ENCODE measurements at regions not wholly inside any gene's neighbourhood (a gene's known extent, or its start where the extent isn't known, plus 50 kb on each side); places are given as distances from the start of the nearest gene placed in this dataset.

GRCh38 chr12:87165733-87166375, 863.3 kb downstream of the C12orf50 start:
- intact Hi-C loops (cut with DNase I, micrococcal nuclease), result no loop called here
- ATAC-seq, result no peak
- no peak for DNase-seq

- no peak for DNase-seq
- ATAC-seq, result no peak
- intact Hi-C loops (cut with DNase I, micrococcal nuclease), result no loop called here
Observed at GRCh38 chr12:87163122-87163521, 866.1 kb downstream of the C12orf50 start.

DNA sequence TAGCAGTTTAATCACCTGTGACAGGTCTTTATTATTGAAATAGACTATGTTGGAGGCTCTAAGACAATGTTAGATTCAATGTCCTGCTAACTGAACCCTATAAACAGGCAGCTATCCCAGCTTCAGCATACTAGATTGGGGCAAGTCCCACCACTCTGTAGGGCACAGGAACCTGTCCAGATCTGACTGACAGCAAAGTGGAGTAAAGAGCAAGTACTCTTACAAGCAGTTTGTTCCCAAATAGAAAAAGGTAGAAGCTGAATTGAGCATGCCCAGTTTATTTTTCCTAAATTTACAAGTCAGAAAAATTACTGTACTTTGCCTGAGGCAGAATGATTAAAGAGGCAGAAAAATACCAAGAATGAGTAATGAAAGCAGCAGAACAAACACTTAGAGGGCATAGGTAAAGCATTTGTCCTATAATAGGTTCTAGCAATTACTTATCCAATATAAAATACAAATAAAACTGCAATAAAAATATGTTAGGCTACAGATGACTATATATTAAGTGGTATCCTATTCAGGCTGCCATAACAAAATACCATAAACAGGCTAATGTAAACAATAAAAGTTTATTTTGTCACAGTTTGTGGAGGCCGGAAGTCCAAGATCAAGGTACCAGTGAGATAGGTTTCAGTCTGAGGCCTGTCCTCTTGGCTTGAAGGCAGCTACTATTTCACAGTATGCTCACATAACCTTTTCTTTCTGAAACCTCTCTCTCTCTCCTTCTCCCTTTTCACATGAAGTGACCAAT, 868.2 kb downstream of the C12orf50 start:
- intact Hi-C loops (cut with DNase I, micrococcal nuclease), result no loop called here
- ATAC-seq (no peak), DNase-seq (no peak)

DNA sequence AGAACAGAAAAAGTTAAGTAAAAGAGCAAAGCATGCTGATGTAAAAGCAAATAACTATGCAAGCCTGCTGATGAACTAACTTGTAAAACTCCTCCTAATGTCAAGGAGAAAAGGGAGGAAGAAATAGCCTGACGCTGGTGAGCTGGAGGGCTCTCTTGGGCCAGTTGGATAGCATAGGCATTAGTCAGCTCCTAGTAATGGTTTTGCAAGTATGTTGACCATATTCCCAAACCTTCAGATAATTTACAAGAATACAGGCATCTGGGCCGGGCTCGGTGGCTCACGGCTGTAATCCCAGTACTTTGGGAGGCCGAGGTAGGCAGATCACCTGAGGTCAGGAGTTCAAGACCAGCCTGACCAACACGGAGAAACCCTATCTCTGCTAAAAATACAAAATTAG, 871.4 kb downstream of the C12orf50 start:
- ATAC-seq (no peak), DNase-seq (no peak)
- intact Hi-C loops (cut with DNase I, micrococcal nuclease), result no loop called here

DNA sequence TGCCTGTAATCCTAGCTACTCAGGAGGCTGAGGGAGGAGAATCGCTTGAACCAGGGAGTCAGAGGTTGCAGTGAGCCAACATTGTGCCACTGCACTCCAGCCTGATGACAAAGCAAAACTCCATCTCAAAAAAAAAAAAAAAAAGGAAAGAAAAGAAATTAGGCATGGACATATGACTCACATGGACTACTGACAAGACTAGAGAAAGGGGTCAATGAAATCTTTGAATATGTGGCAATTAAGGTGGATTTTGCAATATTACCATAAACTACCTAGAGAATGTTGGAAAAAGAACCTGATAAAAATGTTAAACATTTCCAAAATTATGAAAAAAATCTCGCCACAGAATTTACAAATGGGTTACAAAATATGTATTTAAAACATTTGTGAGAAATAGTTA, 873.6 kb downstream of the C12orf50 start:
- no peak for DNase-seq
- intact Hi-C loops (cut with DNase I, micrococcal nuclease), result no loop called here
- no peak for ATAC-seq

- intact Hi-C loops (cut with DNase I, micrococcal nuclease), result no loop called here
- no peak for ATAC-seq
- DNase-seq, result no peak
Observed at GRCh38 chr12:87152841-87153528, 876.2 kb downstream of the C12orf50 start.

DNA sequence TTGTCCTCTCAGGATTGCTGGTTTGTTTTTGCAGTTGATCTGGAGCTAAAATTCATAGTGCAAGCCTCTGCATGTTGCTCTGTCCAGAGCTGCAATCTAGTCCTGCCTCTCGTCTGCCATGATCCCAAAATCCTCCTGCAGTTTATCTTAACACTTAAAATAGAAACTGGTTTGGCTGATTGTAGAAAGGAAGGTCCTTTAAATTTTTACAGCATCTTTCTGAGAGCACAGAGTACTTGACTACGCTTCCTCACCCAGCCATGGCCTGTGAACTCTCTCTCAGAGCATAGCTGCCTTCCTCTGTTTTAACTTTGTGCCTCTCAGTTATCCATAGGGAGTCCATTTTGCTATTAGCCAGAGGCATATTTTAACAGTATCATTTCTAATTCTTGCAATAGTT, 877.1 kb downstream of the C12orf50 start:
- intact Hi-C loops (cut with DNase I, micrococcal nuclease), result no loop called here
- DNase-seq (no peak), ATAC-seq (no peak)

GRCh38 chr12:87150969-87151662, 878.1 kb downstream of the C12orf50 start:
- intact Hi-C loops (cut with DNase I, micrococcal nuclease), result no loop called here
- no peak for ATAC-seq

DNA sequence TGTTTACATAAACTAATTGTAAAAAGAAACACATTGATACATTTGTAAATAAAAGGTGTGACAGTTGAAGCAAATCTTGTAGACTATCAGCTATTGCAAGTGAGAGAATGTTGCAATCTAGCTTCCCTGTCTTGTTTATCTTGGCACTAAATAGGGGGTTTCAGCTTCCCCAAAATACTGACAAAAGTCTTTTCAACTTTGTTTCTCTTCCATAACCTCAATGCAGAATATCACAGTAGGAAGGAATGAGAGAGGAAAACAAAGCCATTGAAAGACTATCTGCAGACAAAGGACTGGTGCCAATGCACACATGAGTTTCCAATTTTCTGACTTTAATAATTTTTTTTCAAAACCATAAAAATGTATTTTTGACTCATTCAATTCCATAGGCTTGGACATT, 886.2 kb upstream of the MGAT4C start:
- no peak for DNase-seq
- intact Hi-C loops (cut with DNase I, micrococcal nuclease), result no loop called here
- no peak for ATAC-seq

More at GRCh38 chr12:87150969-87151662, 878.1 kb downstream of the C12orf50 start:
- no peak for DNase-seq

DNA sequence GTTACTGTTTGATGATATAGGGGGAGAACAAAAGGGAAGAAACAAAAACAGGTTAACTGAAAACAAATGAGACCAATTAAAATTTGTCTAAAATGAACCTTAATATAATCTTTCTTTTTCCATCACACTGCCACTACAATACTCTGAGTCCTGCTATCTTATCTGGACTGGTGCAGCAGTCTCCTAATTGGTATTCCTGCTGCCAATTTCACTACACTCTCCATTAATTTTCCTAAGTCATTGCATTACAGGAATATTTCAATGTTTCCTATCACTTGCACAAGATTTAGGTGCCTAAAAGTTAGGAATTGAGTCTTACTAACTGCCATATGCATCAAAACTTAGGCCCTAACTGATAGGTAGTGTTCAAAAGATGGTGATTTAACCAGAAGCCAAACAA, 884.9 kb upstream of the MGAT4C start:
- DNase-seq (no peak), ATAC-seq (no peak)
- intact Hi-C loops (cut with DNase I, micrococcal nuclease), result no loop called here

- DNase-seq (no peak), ATAC-seq (no peak)
- intact Hi-C loops (cut with DNase I, micrococcal nuclease), result no loop called here
Observed at GRCh38 chr12:87140262-87140661, 884.1 kb upstream of the MGAT4C start.

DNA sequence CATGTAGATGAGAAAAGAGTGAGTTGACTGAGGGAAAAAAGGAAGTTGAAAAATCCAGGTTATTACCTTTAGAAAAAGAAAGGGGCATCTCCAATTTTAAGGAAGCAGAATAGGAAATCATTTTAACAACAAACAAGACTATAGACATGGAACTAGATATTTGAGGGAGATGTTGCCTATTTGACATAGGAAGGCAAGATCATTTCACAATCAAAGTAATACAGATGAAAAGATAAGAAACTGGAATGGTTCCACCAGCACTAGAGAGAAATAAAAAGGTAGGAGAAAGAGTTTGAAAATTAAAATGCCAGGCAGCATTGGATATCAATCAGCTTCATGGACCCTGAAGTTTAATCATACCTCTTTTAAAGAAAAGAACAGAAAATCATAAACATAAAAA, 881.0 kb upstream of the MGAT4C start:
- intact Hi-C loops (cut with DNase I, micrococcal nuclease), result no loop called here
- ATAC-seq (no peak), DNase-seq (no peak)

DNA sequence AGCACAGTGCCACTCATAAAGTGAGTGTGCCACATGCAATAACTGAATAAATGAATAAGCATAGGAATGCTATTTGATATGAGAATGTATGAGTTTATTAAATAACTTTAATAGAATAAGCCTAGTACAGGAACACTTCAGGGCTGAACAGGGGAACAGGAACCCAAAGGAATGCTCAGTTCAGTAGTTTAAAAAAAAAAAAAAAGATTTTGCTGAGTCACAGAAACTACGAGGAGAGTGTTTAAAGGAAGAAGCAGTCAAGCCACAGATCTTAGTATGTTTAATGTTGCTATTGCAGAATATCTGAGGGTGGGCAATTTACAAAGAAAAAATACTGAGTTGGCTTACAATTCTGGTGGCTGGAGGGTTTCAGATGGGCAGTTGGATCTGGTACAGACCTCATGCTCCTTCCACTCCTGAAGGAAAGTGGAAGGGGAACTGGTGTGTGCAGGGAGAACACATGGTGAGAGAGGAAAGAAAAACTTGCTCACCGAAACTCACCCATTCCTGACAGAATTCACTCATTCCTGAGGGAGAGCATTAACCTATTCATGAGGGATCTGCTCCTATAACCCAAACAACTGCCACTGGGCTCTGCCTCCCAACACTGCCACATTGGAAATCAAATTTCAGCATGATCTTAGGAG, 880.3 kb upstream of the MGAT4C start:
- ATAC-seq (no peak), DNase-seq (no peak)
- intact Hi-C loops (cut with DNase I, micrococcal nuclease), result no loop called here

DNA sequence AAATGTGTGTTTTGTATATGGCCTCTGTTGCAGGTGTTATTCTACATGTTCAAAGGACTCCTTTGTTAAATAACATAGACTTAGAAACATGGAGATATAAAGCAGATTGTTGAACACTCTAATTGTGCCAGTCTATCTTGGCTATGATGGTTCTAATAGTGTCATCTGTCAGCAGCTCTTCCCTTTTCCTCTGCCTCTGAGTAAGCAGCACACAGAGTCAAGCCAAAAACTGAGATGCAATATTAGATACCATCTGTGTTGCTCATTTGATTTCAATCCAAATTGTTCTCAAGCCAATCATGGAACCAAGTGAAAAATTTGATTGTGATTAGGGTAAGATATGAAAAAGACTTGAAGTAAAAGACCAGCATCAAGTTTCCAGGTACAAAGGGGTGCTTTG, 871.1 kb upstream of the MGAT4C start:
- DNase-seq, result no peak
- intact Hi-C loops (cut with DNase I, micrococcal nuclease), result no loop called here
- ATAC-seq, result no peak

GRCh38 chr12:87121896-87122295, 865.7 kb upstream of the MGAT4C start:
- no peak for ATAC-seq
- intact Hi-C loops (cut with DNase I, micrococcal nuclease), result no loop called here
- DNase-seq, result no peak

- DNase-seq (no peak), ATAC-seq (no peak)
- intact Hi-C loops (cut with DNase I, micrococcal nuclease), result no loop called here
Observed at GRCh38 chr12:87120440-87120839, 864.2 kb upstream of the MGAT4C start.

- intact Hi-C loops (cut with DNase I, micrococcal nuclease), result no loop called here
- DNase-seq, result no peak
- ATAC-seq, result no peak
Observed at GRCh38 chr12:87119713-87120112, 863.5 kb upstream of the MGAT4C start.

GRCh38 chr12:87117526-87117925, 861.3 kb upstream of the MGAT4C start:
- intact Hi-C loops (cut with DNase I, micrococcal nuclease), result no loop called here
- no peak for DNase-seq
- no peak for ATAC-seq

- no peak for DNase-seq
- intact Hi-C loops (cut with DNase I, micrococcal nuclease), result no loop called here
- no peak for ATAC-seq
Observed at GRCh38 chr12:87116780-87117179, 860.6 kb upstream of the MGAT4C start.

Measured in left colon (tissue), 2 donors.